ENCODE measurements at regions not wholly inside any gene's neighbourhood (a gene's known extent, or its start where the extent isn't known, plus 50 kb on each side); places are given as distances from the start of the nearest gene placed in this dataset.

DNA sequence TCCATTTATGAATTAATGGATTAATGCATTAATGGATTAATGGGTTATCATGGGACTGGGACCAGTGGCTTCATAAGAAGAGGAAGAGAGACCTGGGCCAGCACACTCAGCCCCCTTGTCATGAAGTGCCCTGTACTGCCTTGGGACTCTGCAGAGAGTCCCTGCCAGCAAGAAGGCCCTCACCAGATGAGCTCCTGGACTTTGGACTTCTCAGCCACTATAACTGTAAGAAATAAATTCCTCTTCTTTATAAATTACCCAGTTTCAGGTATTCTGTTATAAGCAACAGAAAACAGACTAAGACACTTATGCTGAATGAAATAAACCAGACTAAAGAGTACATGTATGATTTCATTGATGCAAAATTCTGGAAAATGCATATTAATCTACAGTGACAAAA lies 119.4 kb upstream of the MSX1 start:
- H3K27ac ChIP-seq (ENCODE audit: low read length), result no peak overlapping the region

DNA sequence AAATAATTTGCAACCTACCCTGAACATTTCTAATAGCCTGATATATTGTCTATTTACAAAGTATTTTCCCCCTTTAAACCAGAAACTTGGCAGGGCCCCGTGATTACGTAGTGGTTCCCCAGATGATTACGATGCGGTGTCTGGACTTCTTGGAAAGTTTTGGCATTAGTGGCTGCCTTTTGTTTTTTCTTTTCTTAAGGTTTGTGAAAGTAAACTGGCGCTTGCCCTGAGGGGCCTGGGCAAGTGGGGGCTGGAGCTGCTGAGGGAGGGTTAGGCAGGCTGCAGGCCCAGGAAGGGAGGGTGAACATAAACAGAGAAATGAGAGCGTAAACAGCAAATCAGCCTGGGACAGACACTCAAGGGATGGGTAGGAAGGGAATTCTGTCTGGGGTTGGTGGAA lies 123.6 kb upstream of the MSX1 start:
- no peaks in the 10 kb centered on the region for H3K36me3 ChIP-seq (ENCODE audit: control insufficient read depth in 2 of 2, extremely low read depth in 1 of 2, insufficient read depth in 1 of 2, low read length in 1 of 2)
- H3K36me3 Mint-ChIP-seq, result peaks cover 8% of the 10 kb centered on the region
- no peaks in the 10 kb centered on the region for H3K4me1 Mint-ChIP-seq
- no peaks in the 10 kb centered on the region for H3K27me3 ChIP-seq (replicated peaks in 1 of 2; ENCODE audit: control insufficient read depth in 2 of 2, extremely low read depth in 1 of 2, insufficient read depth in 2 of 2, low read length in 1 of 2)
- H3K9me3 Mint-ChIP-seq, result peaks cover 0 to 12% (median 0%) of the 10 kb centered on the region in 3 donors
- no peaks in the 10 kb centered on the region for H3K9me3 ChIP-seq
- WGBS (ENCODE audit: insufficient coverage), result 92% methylated on average over 6 of the region's 6 CpGs
- no peak for DNase-seq
- no peak overlapping the region for H3K4me3 ChIP-seq (ENCODE audit: control insufficient read depth in 1 of 2, extremely low read depth in 1 of 2, low read length in 1 of 2)
- no peak overlapping the region for H3K27ac Mint-ChIP-seq
- H3K27ac ChIP-seq (ENCODE audit: low read length), result no peak overlapping the region
- ChIA-PET POLR2A (no interaction called here), CTCF (no interaction called here)
- H3K4me3 Mint-ChIP-seq, result no peak overlapping the region
- H3K27me3 Mint-ChIP-seq, result no peaks in the 10 kb centered on the region
- ATAC-seq (replicated peaks in 1 of 4), result no peak
- no peaks in the 10 kb centered on the region for H3K4me1 ChIP-seq (ENCODE audit: control insufficient read depth in 1 of 2, extremely low read depth in 1 of 2, insufficient read depth in 2 of 2, low read length in 2 of 2)

More for the DNA sequence above, 119.4 kb upstream of the MSX1 start:
- no peaks in the 10 kb centered on the region for H3K4me1 ChIP-seq (ENCODE audit: control insufficient read depth in 1 of 2, extremely low read depth in 1 of 2, insufficient read depth in 2 of 2, low read length in 2 of 2)
- Mint-ChIP-seq H3K4me3 (no peak overlapping the region), H3K36me3 (no peaks in the 10 kb centered on the region), H3K9me3 (peaks cover 5 to 10% (median 7%) of the 10 kb centered on the region in 3 donors), H3K27me3 (no peaks in the 10 kb centered on the region), H3K27ac (no peak overlapping the region), H3K4me1 (no peaks in the 10 kb centered on the region)
- ChIA-PET CTCF (no interaction called here), POLR2A (no interaction called here)
- H3K36me3 ChIP-seq (ENCODE audit: control insufficient read depth in 2 of 2, extremely low read depth in 1 of 2, insufficient read depth in 1 of 2, low read length in 1 of 2), result no peaks in the 10 kb centered on the region
- ATAC-seq (replicated peaks in 1 of 4) (no peak), DNase-seq (no peak)
- H3K9me3 ChIP-seq, result no peaks in the 10 kb centered on the region
- H3K27me3 ChIP-seq (replicated peaks in 1 of 2; ENCODE audit: control insufficient read depth in 2 of 2, extremely low read depth in 1 of 2, insufficient read depth in 2 of 2, low read length in 1 of 2), result no peaks in the 10 kb centered on the region
- H3K4me3 ChIP-seq (ENCODE audit: control insufficient read depth in 1 of 2, extremely low read depth in 1 of 2, low read length in 1 of 2), result no peak overlapping the region

DNA sequence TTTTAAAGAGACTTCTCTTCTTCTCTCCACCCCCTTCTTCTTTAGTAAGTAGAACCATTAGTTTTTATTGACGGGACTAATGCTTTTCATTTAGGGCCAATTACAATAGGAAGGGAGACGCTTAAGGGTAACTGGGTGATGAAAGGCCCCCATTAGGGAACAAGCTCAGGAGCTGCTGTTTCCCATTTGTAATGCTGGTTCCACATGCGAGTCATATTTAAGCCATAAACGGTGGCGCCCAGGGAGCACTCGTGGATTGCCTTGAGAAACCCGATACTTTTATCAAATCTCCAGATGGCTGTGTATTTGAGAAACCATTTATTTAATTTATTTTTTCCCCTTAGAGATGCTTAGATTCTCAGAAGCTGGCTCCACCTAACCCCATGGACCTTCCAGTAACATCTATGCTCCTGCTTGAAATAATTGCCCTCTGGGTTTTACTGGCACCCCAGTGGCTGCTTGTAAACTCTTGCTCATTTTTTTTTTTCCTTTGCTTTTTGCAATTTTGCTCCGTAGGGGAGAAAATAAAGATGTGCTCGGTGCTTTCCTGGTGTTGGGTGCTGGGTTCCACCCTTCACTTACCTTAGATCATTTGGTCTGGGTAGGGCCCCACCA lies 124.2 kb upstream of the MSX1 start:
- Mint-ChIP-seq H3K27me3 (no peaks in the 10 kb centered on the region), H3K27ac (no peak overlapping the region), H3K36me3 (peaks cover 8% of the 10 kb centered on the region), H3K4me1 (no peaks in the 10 kb centered on the region), H3K4me3 (no peak overlapping the region), H3K9me3 (peaks cover 0 to 15% (median 0%) of the 10 kb centered on the region in 3 donors)
- no peaks in the 10 kb centered on the region for H3K27me3 ChIP-seq (replicated peaks in 1 of 2; ENCODE audit: control insufficient read depth in 2 of 2, extremely low read depth in 1 of 2, insufficient read depth in 2 of 2, low read length in 1 of 2)
- POLR2A ChIA-PET, result interaction anchor here in 1 of 2 donors (0.7 kb wide), 1 partner anchor 30 kb away, joined by 5 read pairs; no protein-coding TSS in a partner anchor
- H3K27ac ChIP-seq (ENCODE audit: low read length), result no peak overlapping the region
- ATAC-seq (replicated peaks in 1 of 4) (no peak), DNase-seq (no peak)
- H3K4me3 ChIP-seq (ENCODE audit: control insufficient read depth in 1 of 2, extremely low read depth in 1 of 2, low read length in 1 of 2), result no peak overlapping the region
- no peaks in the 10 kb centered on the region for H3K4me1 ChIP-seq (ENCODE audit: control insufficient read depth in 1 of 2, extremely low read depth in 1 of 2, insufficient read depth in 2 of 2, low read length in 2 of 2)
- CTCF ChIA-PET, result no interaction called here
- WGBS (ENCODE audit: insufficient coverage), result 100% methylated on average over 2 of the region's 9 CpGs
- no peaks in the 10 kb centered on the region for H3K9me3 ChIP-seq
- no peaks in the 10 kb centered on the region for H3K36me3 ChIP-seq (ENCODE audit: control insufficient read depth in 2 of 2, extremely low read depth in 1 of 2, insufficient read depth in 1 of 2, low read length in 1 of 2)

DNA sequence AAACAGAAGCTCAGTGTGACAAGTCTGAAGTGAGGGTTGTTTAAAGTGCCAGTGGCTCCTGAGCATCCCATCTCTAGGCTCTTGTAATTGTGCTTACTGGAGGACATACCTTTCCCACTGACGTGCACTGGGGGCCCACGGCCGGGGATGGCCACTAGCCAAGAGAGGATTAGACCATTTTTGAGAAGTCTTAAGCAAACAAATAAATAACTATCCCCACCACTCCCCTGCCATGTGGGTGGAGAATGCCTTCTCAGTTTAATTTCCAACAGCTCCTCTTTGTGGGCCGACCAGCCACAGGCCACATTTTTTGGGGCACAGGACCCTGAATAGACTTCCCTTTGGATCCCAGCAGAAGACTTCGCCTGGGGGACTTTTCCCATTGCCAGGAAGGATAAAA lies 125.0 kb upstream of the MSX1 start:
- no peak overlapping the region for H3K27ac ChIP-seq (ENCODE audit: low read length)
- 79% methylated on average over 2 of the region's 5 CpGs for WGBS (ENCODE audit: insufficient coverage)
- Mint-ChIP-seq H3K27me3 (no peaks in the 10 kb centered on the region), H3K36me3 (peaks cover 11% of the 10 kb centered on the region), H3K4me3 (no peak overlapping the region), H3K9me3 (peaks cover 0 to 16% (median 0%) of the 10 kb centered on the region in 3 donors), H3K27ac (no peak overlapping the region), H3K4me1 (no peaks in the 10 kb centered on the region)
- no peaks in the 10 kb centered on the region for H3K4me1 ChIP-seq (ENCODE audit: control insufficient read depth in 1 of 2, extremely low read depth in 1 of 2, insufficient read depth in 2 of 2, low read length in 2 of 2)
- ChIA-PET POLR2A (no interaction called here), CTCF (no interaction called here)
- no peaks in the 10 kb centered on the region for H3K27me3 ChIP-seq (replicated peaks in 1 of 2; ENCODE audit: control insufficient read depth in 2 of 2, extremely low read depth in 1 of 2, insufficient read depth in 2 of 2, low read length in 1 of 2)
- no peaks in the 10 kb centered on the region for H3K36me3 ChIP-seq (ENCODE audit: control insufficient read depth in 2 of 2, extremely low read depth in 1 of 2, insufficient read depth in 1 of 2, low read length in 1 of 2)
- DNase-seq, result no peak
- no peaks in the 10 kb centered on the region for H3K9me3 ChIP-seq
- H3K4me3 ChIP-seq (ENCODE audit: control insufficient read depth in 1 of 2, extremely low read depth in 1 of 2, low read length in 1 of 2), result no peak overlapping the region
- ATAC-seq (replicated peaks in 1 of 4), result no peak

DNA sequence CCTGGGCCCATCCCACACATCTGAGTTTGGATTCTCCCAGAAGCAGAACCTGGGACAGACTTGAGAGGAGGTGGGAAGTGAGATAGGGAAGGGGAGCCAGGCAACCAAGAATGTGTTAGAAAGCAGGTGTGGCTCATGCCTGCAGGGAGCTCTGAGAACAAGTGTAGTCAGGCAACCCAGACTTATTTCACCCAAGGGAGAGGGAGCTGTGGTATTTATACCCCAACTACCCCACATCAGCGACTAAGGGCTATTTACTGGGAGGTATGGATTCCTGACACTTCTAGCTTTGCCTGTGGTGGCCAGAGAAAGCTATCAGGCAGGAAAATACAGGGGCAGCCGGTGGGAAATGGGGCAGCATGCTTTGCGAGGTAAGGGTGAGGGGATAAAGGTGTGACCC lies 125.8 kb upstream of the MSX1 start:
- Histone ChIP-seq H3K4me3 (ENCODE audit: control insufficient read depth in 1 of 2, extremely low read depth in 1 of 2, low read length in 1 of 2) (no peak overlapping the region), H3K27ac (ENCODE audit: low read length) (no peak overlapping the region), H3K4me1 (ENCODE audit: control insufficient read depth in 1 of 2, extremely low read depth in 1 of 2, insufficient read depth in 2 of 2, low read length in 2 of 2) (no peaks in the 10 kb centered on the region), H3K9me3 (no peaks in the 10 kb centered on the region), H3K36me3 (ENCODE audit: control insufficient read depth in 2 of 2, extremely low read depth in 1 of 2, insufficient read depth in 1 of 2, low read length in 1 of 2) (no peaks in the 10 kb centered on the region), H3K27me3 (replicated peaks in 1 of 2; ENCODE audit: control insufficient read depth in 2 of 2, extremely low read depth in 1 of 2, insufficient read depth in 2 of 2, low read length in 1 of 2) (no peaks in the 10 kb centered on the region)
- Mint-ChIP-seq H3K27me3 (no peaks in the 10 kb centered on the region), H3K4me3 (no peak overlapping the region), H3K9me3 (peaks cover 0 to 16% (median 0%) of the 10 kb centered on the region in 3 donors), H3K36me3 (peaks cover 11% of the 10 kb centered on the region), H3K4me1 (no peaks in the 10 kb centered on the region), H3K27ac (no peak overlapping the region)
- ATAC-seq (replicated peaks in 1 of 4) (no peak), DNase-seq (no peak)
- POLR2A ChIA-PET, result no interaction called here
- 82% methylated on average over 2 of the region's 3 CpGs for WGBS (ENCODE audit: insufficient coverage)
- CTCF ChIA-PET, result no interaction called here

DNA sequence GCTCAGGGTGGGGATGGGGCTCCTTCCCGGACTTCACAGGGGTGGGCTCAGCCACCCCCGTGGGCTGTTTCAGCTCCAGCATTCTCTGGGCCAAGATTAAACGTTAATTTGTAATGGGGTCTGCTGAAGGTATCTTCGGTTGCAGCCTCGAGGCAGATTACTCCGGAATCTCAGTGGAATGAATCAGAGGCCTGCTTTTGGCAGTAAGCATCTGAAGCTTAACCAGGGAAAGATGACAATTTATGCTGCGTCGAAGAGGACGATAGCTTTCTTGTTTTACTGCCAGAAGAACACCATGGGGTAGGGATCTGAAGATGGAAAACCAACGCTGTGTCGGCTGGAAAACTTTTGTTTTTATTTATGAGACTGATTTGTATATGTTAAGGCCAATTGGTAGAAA lies 129.2 kb upstream of the MSX1 start:
- no peak for ATAC-seq (replicated peaks in 1 of 4)
- ChIA-PET POLR2A (no interaction called here), CTCF (no interaction called here)
- Mint-ChIP-seq H3K27ac (no peak overlapping the region), H3K36me3 (peaks cover 31% of the 10 kb centered on the region), H3K9me3 (peaks cover 4 to 40% (median 19%) of the 10 kb centered on the region in 3 donors), H3K4me3 (no peak overlapping the region), H3K4me1 (no peaks in the 10 kb centered on the region), H3K27me3 (no peaks in the 10 kb centered on the region)
- H3K36me3 ChIP-seq (ENCODE audit: control insufficient read depth in 2 of 2, extremely low read depth in 1 of 2, insufficient read depth in 1 of 2, low read length in 1 of 2), result no peaks in the 10 kb centered on the region
- WGBS (ENCODE audit: insufficient coverage), result 93% methylated on average over 9 of the region's 11 CpGs
- no peak for DNase-seq
- H3K27ac ChIP-seq (ENCODE audit: low read length), result no peak overlapping the region
- no peaks in the 10 kb centered on the region for H3K4me1 ChIP-seq (ENCODE audit: control insufficient read depth in 1 of 2, extremely low read depth in 1 of 2, insufficient read depth in 2 of 2, low read length in 2 of 2)
- no peaks in the 10 kb centered on the region for H3K27me3 ChIP-seq (replicated peaks in 1 of 2; ENCODE audit: control insufficient read depth in 2 of 2, extremely low read depth in 1 of 2, insufficient read depth in 2 of 2, low read length in 1 of 2)
- no peak overlapping the region for H3K4me3 ChIP-seq (ENCODE audit: control insufficient read depth in 1 of 2, extremely low read depth in 1 of 2, low read length in 1 of 2)
- no peaks in the 10 kb centered on the region for H3K9me3 ChIP-seq

DNA sequence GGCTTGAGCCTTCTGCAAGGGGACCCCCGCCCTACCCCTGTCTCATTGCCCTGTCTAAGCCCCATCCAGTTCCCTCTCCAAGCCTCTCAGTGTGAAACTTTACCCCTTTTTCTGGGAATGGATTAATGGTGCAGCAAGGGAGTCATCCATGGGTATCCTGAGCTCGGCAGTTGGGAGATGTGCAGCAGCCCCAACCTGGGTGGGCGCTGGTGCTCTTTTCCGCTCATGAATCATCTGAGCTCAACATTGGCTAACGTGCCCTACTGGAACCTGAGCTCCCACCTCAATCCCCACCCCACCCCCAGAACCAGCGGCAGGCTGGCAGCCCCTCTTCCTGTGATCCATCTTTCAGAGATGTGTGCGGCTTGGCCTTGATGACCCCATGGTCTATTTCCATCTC lies 130.3 kb upstream of the MSX1 start:
- WGBS (ENCODE audit: insufficient coverage), result 89% methylated on average over 6 of the region's 7 CpGs
- Histone ChIP-seq H3K27me3 (replicated peaks in 1 of 2; ENCODE audit: control insufficient read depth in 2 of 2, extremely low read depth in 1 of 2, insufficient read depth in 2 of 2, low read length in 1 of 2) (no peaks in the 10 kb centered on the region), H3K4me3 (ENCODE audit: control insufficient read depth in 1 of 2, extremely low read depth in 1 of 2, low read length in 1 of 2) (no peak overlapping the region), H3K27ac (ENCODE audit: low read length) (no peak overlapping the region), H3K9me3 (no peaks in the 10 kb centered on the region), H3K4me1 (ENCODE audit: control insufficient read depth in 1 of 2, extremely low read depth in 1 of 2, insufficient read depth in 2 of 2, low read length in 2 of 2) (no peaks in the 10 kb centered on the region), H3K36me3 (ENCODE audit: control insufficient read depth in 2 of 2, extremely low read depth in 1 of 2, insufficient read depth in 1 of 2, low read length in 1 of 2) (no peaks in the 10 kb centered on the region)
- H3K4me1 Mint-ChIP-seq, result no peaks in the 10 kb centered on the region
- peaks cover 32% of the 10 kb centered on the region for H3K36me3 Mint-ChIP-seq
- H3K27me3 Mint-ChIP-seq, result no peaks in the 10 kb centered on the region
- CTCF ChIA-PET, result no interaction called here
- no peak for ATAC-seq (replicated peaks in 1 of 4)
- peaks cover 4 to 46% (median 21%) of the 10 kb centered on the region in 3 donors for H3K9me3 Mint-ChIP-seq
- POLR2A ChIA-PET, result no interaction called here
- H3K4me3 Mint-ChIP-seq, result no peak overlapping the region
- no peak for DNase-seq
- H3K27ac Mint-ChIP-seq, result no peak overlapping the region
